H1 (cell line): ENCODE measurements at regions not wholly inside any gene's neighbourhood (a gene's known extent, or its start where the extent isn't known, plus 50 kb on each side); places are given as distances from the start of the nearest gene placed in this dataset.

ENCODE experiments used
- CTCF ChIA-PET: fragments of 300-600 bp; sonication (Branson Sonifier 250); formaldehyde crosslinking; loops from one replicate; lab custom pipeline; 2021; ENCODE audit not compliant: partially characterized antibody; lab: Charles Lee
- POLR2A ChIA-PET: fragments of 300-600 bp; sonication (Branson Sonifier 250); formaldehyde crosslinking; loops from one replicate; lab custom pipeline; 2021; ENCODE audit warnings: inconsistent platforms; ENCODE audit not compliant: partially characterized antibody; lab: Charles Lee
- DNase-seq, 2 experiments: peaks; one replicate each; pipeline versions ENCODE4 v3.0.0 to v3.0.0-alpha.2; 2010 to 2022; ENCODE audit warnings: low spot score in 2 of 2, low read depth in 1 of 2, mixed read lengths in 1 of 2
- FAIRE-seq: peaks from 2 replicates; lab custom pipeline; 2011; peaks lifted over from hg19 to GRCh38; lab: Jason Lieb, UNC
- H2AFZ ChIP-seq: 2 replicates; pipeline ENCODE4 v1.8.1; 2012; ENCODE audit warnings: low read length, inconsistent platforms
- H2AK5ac ChIP-seq: 2 replicates; pipeline ENCODE4 v1.6.1; 2013; ENCODE audit warnings: low read depth, low read length
- H2BK120ac ChIP-seq: replicated peaks from 2 replicates; pipeline ENCODE3; 2013; ENCODE audit warnings: low read depth, low read length, inconsistent platforms
- H2BK12ac ChIP-seq: 2 replicates; pipeline ENCODE4 v1.6.1; 2013; ENCODE audit warnings: low read depth, low read length
- H2BK15ac ChIP-seq: 2 replicates; pipeline ENCODE4 v1.6.1; 2013; ENCODE audit warnings: low read length
- H2BK20ac ChIP-seq: 2 replicates; pipeline ENCODE4 v1.6.1; 2013; ENCODE audit warnings: low read length
- H2BK5ac ChIP-seq: 2 replicates; pipeline ENCODE4 v1.6.1; 2013; ENCODE audit warnings: low read depth, low read length
- H3K14ac ChIP-seq: 2 replicates; pipeline ENCODE4 v1.6.1; 2013; ENCODE audit warnings: inconsistent platforms; ENCODE audit not compliant: insufficient read length
- H3K18ac ChIP-seq: 2 replicates; pipeline ENCODE4 v1.6.1; 2013; ENCODE audit warnings: low read length; ENCODE audit errors: extremely low read depth
- H3K23ac ChIP-seq: 2 replicates; pipeline ENCODE4 v1.6.1; 2013; ENCODE audit warnings: inconsistent platforms; ENCODE audit not compliant: insufficient read length
- H3K23me2 ChIP-seq: 2 replicates; pipeline ENCODE4 v1.6.1; 2013; ENCODE audit warnings: low read depth, low read length
- H3K27ac ChIP-seq: 2 replicates; pipeline ENCODE4 v1.6.1; 2011; ENCODE audit warnings: low read depth, low read length, inconsistent platforms
- H3K27me3 ChIP-seq, 4 experiments: replicated peaks in 1 of 4; 1 replicate in 1 of 4; 2 replicates in 3 of 4; pipeline versions ENCODE4 v1.6.1 to v1.8.1; 2011 to 2013; ENCODE audit warnings: low read length in 3 of 4, mild to moderate bottlenecking in 3 of 4, inconsistent platforms in 2 of 4, mixed read lengths in 2 of 4, moderate library complexity in 1 of 4; ENCODE audit not compliant: control insufficient read depth in 3 of 4, insufficient read depth in 3 of 4; ENCODE audit errors: extremely low read depth in 1 of 4
- H3K36me3 ChIP-seq, 4 experiments: 2 replicates each; pipeline versions ENCODE4 v1.6.1 to v1.8.1; 2011 to 2013; ENCODE audit warnings: mild to moderate bottlenecking in 4 of 4, low read length in 3 of 4, moderate library complexity in 2 of 4, control low read depth in 1 of 4, inconsistent platforms in 1 of 4; ENCODE audit not compliant: insufficient read depth in 4 of 4, control insufficient read depth in 2 of 4
- H3K4ac ChIP-seq: replicated peaks from 2 replicates; pipeline ENCODE3; 2013; ENCODE audit warnings: low read length, low read depth, mixed read lengths, inconsistent platforms; ENCODE audit not compliant: insufficient read length
- H3K4me1 ChIP-seq, 4 experiments: replicated peaks in 1 of 4; 1 replicate in 1 of 4; 2 replicates in 3 of 4; pipeline versions ENCODE4 v1.6.1 to v1.8.1; 2011 to 2013; ENCODE audit warnings: low read length in 3 of 4, inconsistent platforms in 2 of 4, mixed read lengths in 1 of 4; ENCODE audit not compliant: insufficient read depth in 4 of 4, control insufficient read depth in 3 of 4
- H3K4me2 ChIP-seq, 2 experiments: 2 replicates each; pipeline versions ENCODE4 v1.6.1 to v1.8.1; 2011 to 2013; ENCODE audit warnings: low read depth in 2 of 2, low read length in 2 of 2, control low read depth in 1 of 2, inconsistent platforms in 1 of 2, mild to moderate bottlenecking in 1 of 2; ENCODE audit not compliant: insufficient read depth in 1 of 2
- H3K4me3 ChIP-seq, 4 experiments: fragments of 200-600, 300-600 bp in 1 of 4; sonication (generic), shearing (Covaris generic), sonication (Bioruptor Twin) in 1 of 4; 2 replicates each; pipeline versions ENCODE4 v1.5.1 to v1.8.1; 2011 to 2016; ENCODE audit warnings: low read length in 4 of 4, low read depth in 3 of 4, control low read depth in 2 of 4, inconsistent platforms in 2 of 4, mild to moderate bottlenecking in 2 of 4, mixed read lengths in 1 of 4, moderate library complexity in 1 of 4; ENCODE audit not compliant: insufficient read depth in 2 of 4; ENCODE audit errors: extremely low read depth in 1 of 4
- H3K56ac ChIP-seq: replicated peaks from 2 replicates; pipeline ENCODE3; 2013; ENCODE audit warnings: low read depth, mild to moderate bottlenecking, mixed read lengths, low read length, inconsistent platforms; ENCODE audit not compliant: insufficient read length
- H3K79me1 ChIP-seq: 2 replicates; pipeline ENCODE4 v1.6.1; 2013; ENCODE audit warnings: low read depth, low read length, control low read depth
- H3K79me2 ChIP-seq, 2 experiments: 2 replicates each; pipeline versions ENCODE4 v1.6.1 to v1.8.1; 2012 to 2013; ENCODE audit warnings: low read length in 2 of 2, mild to moderate bottlenecking in 2 of 2, inconsistent platforms in 1 of 2; ENCODE audit not compliant: insufficient read depth in 2 of 2, control insufficient read depth in 1 of 2
- H3K9ac ChIP-seq, 4 experiments: replicated peaks in 1 of 4; 1 replicate in 1 of 4; 2 replicates in 3 of 4; pipeline versions ENCODE4 v1.6.1 to v1.8.1; 2011 to 2013; ENCODE audit warnings: low read depth in 3 of 4, low read length in 3 of 4, control low read depth in 2 of 4, mild to moderate bottlenecking in 2 of 4, moderate library complexity in 2 of 4, inconsistent platforms in 1 of 4; ENCODE audit errors: extremely low read depth in 1 of 4
- H3K9me3 ChIP-seq, 2 experiments: 2 replicates each; pipeline versions ENCODE4 v1.6.1 to v1.8.1; 2012 to 2013; ENCODE audit warnings: mild to moderate bottlenecking in 2 of 2, moderate library complexity in 2 of 2, control low read depth in 1 of 2, inconsistent platforms in 1 of 2, low read depth in 1 of 2, low read length in 1 of 2, mixed read lengths in 1 of 2; ENCODE audit not compliant: insufficient read depth in 2 of 2
- H4K20me1 ChIP-seq, 2 experiments: replicated peaks in 1 of 2; 2 replicates each; pipeline versions ENCODE3 to v1.8.1; 2011 to 2013; ENCODE audit warnings: inconsistent platforms in 2 of 2, low read length in 2 of 2, mild to moderate bottlenecking in 1 of 2; ENCODE audit not compliant: insufficient read depth in 2 of 2, control insufficient read depth in 1 of 2
- H4K5ac ChIP-seq: 2 replicates; pipeline ENCODE4 v1.6.1; 2013; ENCODE audit warnings: low read length, low read depth, mixed read lengths, inconsistent platforms; ENCODE audit not compliant: insufficient read length
- H4K8ac ChIP-seq: 2 replicates; pipeline ENCODE4 v1.8.0; 2013; ENCODE audit warnings: mild to moderate bottlenecking, moderate library complexity, low read length, inconsistent platforms; ENCODE audit not compliant: insufficient read depth; ENCODE audit errors: extremely low read depth
- H4K91ac ChIP-seq: replicated peaks from 2 replicates; pipeline ENCODE3; 2013; ENCODE audit warnings: low read length, mixed read lengths, inconsistent platforms; ENCODE audit not compliant: insufficient read length
- MAFK ChIP-seq: IDR thresholded peaks from 2 replicates; pipeline ENCODE4 v1.6.1; 2012; ENCODE audit warnings: low read depth, mild to moderate bottlenecking, improper control_type of control experiment, low read length
- SAP30 ChIP-seq: fragments of 300-600 bp; sonication (generic); IDR thresholded peaks from 2 replicates; pipeline ENCODE4 v1.7.1; 2012; ENCODE audit warnings: low read length, moderate library complexity, mild to moderate bottlenecking, inconsistent platforms; ENCODE audit not compliant: insufficient read depth, insufficient replicate concordance
- WGBS, 2 experiments: shearing (Covaris generic) in 1 of 2; methylation state at CpG; one replicate each; pipeline versions ENCODE4 v1.1.6 to v1.1.7; 2013 to 2015; ENCODE audit warnings: low lambda C conversion rate in 2 of 2, mixed read lengths in 2 of 2, inconsistent platforms in 1 of 2, low coverage in 1 of 2, missing lambda C conversion rate in 1 of 2; ENCODE audit not compliant: insufficient replicate concordance in 2 of 2, insufficient coverage in 1 of 2, insufficient read length in 1 of 2; ENCODE audit errors: extremely low coverage in 1 of 2, missing lambda C conversion rate in 1 of 2; 5-methylcytosine and 5-hydroxymethylcytosine counted together

GRCh38 chr12:58607805-58608204, 312.5 kb downstream of the LRIG3 start:
- Histone ChIP-seq H3K18ac (no peak overlapping the region), H3K23me2 (no peaks in the 10 kb centered on the region), H2BK120ac (no peak overlapping the region), H4K91ac (no peak overlapping the region), H4K8ac (no peak overlapping the region), H3K27me3 (no peaks in the 10 kb centered on the region), H2BK12ac (no peak overlapping the region), H2BK20ac (no peak overlapping the region), H3K14ac (no peak overlapping the region), H3K4me1 (no peaks in the 10 kb centered on the region), H3K23ac (no peak overlapping the region), H3K79me1 (no peaks in the 10 kb centered on the region), H3K9ac (no peak overlapping the region), H3K4me3 (no peak overlapping the region), H3K27ac (no peak overlapping the region), H2AK5ac (no peak overlapping the region), H3K79me2 (no peaks in the 10 kb centered on the region), H3K9me3 (no peaks in the 10 kb centered on the region), H2BK15ac (no peak overlapping the region), H2AFZ (no peak overlapping the region), H3K36me3 (no peaks in the 10 kb centered on the region), H4K20me1 (no peaks in the 10 kb centered on the region), H3K4me2 (no peak overlapping the region), H4K5ac (no peak overlapping the region), H3K56ac (no peak overlapping the region), H2BK5ac (no peak overlapping the region), H3K4ac (no peak overlapping the region)
- WGBS, 2 experiments, result 0% methylated on average over 1 of the region's 1 CpG; no CpG with 5 or more reads in 1 of the 2 experiments
- CTCF ChIA-PET, result interaction anchor here (0.6 to 2.2 kb wide), 2 partner anchors 211 to 365 kb away, joined by 3 to 5 read pairs; no protein-coding TSS in a partner anchor
- FAIRE-seq (no peak), DNase-seq (no peak)
- TF ChIP-seq MAFK (no peak), SAP30 (no peak)
- POLR2A ChIA-PET, result no interaction called here
